ENCODE measurements at regions not wholly inside any gene's neighbourhood (a gene's known extent, or its start where the extent isn't known, plus 50 kb on each side); places are given as distances from the start of the nearest gene placed in this dataset.

GRCh38 chr6:40885139-40885774, 153.8 kb downstream of the UNC5CL start:
- no peak for DNase-seq (ENCODE audit: low spot score)
- intact Hi-C loops (cut with micrococcal nuclease; ENCODE audit: unreplicated experiment), result no loop called here
- in situ Hi-C loops (cut with HindIII; ENCODE audit: extremely low pct_ligation_motif_present, low pct_unique_long_range_greater_than_20kb), result no loop called here
- no peak overlapping the region for H3K4me3 ChIP-seq (replicated peaks in 1 of 3; ENCODE audit: insufficient read depth in 1 of 3, low read depth in 2 of 3, low read length in 3 of 3)
- WGBS (ENCODE audit: low lambda C conversion rate), result 8% methylated on average over 5 of the region's 5 CpGs
- ChIA-PET POLR2A (no interaction called here), CTCF (ENCODE audit: low intra/inter-chr PET ratio, low total read pairs) (no interaction called here)
- ATAC-seq, result peak; percentile 18; the same call in 2 of the 3 replicates
- H3K9ac ChIP-seq (ENCODE audit: insufficient read depth, low read depth, low read length), result no peak overlapping the region
- no TSS peak for BruUV-seq (replicated peaks)
- no peaks in the 10 kb centered on the region for H3K79me2 ChIP-seq (ENCODE audit: insufficient read depth, low read length)
- no peak overlapping the region for H3K4me2 ChIP-seq (ENCODE audit: low read depth, low read length)
- H3K27ac ChIP-seq (ENCODE audit: extremely low read length, insufficient read depth, low read length), result no peak overlapping the region
- no peaks in the 10 kb centered on the region for H3K36me3 ChIP-seq (replicated peaks in 1 of 2; ENCODE audit: control insufficient read depth in 1 of 2, insufficient read depth in 2 of 2, low read length in 2 of 2)
- no peaks in the 10 kb centered on the region for H4K20me1 ChIP-seq (ENCODE audit: insufficient read depth, low read length)
- H2AFZ ChIP-seq (ENCODE audit: low read length), result no peak overlapping the region
- no peaks in the 10 kb centered on the region for H3K9me3 ChIP-seq (ENCODE audit: low read length)
- H3K27me3 ChIP-seq (ENCODE audit: control insufficient read depth in 1 of 2, insufficient read depth in 2 of 2, low read length in 2 of 2), result peaks cover 0 to 12% of the 10 kb centered on the region in 2 experiments; a peak in 3 of 5 replicates
- peaks cover 51% of the 10 kb centered on the region for H3K4me1 ChIP-seq (ENCODE audit: insufficient read depth, low read length)
- FAIRE-seq, result no peak
- no peak for TF ChIP-seq CHD4 (IDR thresholded peaks at IDR 0.05; ENCODE audit: borderline replicate concordance, low read length)
- TF ChIP-seq KAT2B (IDR thresholded peaks at IDR 0.05; ENCODE audit: borderline replicate concordance, low read depth, low read length), result no peak
- no peak for TF ChIP-seq SOX13 (IDR thresholded peaks at IDR 0.05)
- TF ChIP-seq SOX13 (CRISPR knock-in tag; conservative IDR thresholded peaks at IDR 0.05 in 1 of 2, IDR thresholded peaks at IDR 0.05 in 1 of 2), result peak in 1 of 2 experiments; percentile 72; a peak in 2 of 4 replicates
- TF ChIP-seq ZSCAN30 (CRISPR knock-in tag; IDR thresholded peaks at IDR 0.05), result no peak
- TF ChIP-seq SOX6 (IDR thresholded peaks at IDR 0.05), result no peak
- peak; percentile 67 for TF ChIP-seq SOX6 (CRISPR knock-in tag; IDR thresholded peaks at IDR 0.05)
- TF ChIP-seq ZNF468 (CRISPR knock-in tag; IDR thresholded peaks at IDR 0.05), result no peak
- no peak for TF ChIP-seq MIER3 (CRISPR knock-in tag; IDR thresholded peaks at IDR 0.05; ENCODE audit: borderline replicate concordance)
- peak; percentile 49; the same call in 1 of the 2 replicates for TF ChIP-seq SOX5 (CRISPR knock-in tag; IDR thresholded peaks at IDR 0.05; ENCODE audit: borderline replicate concordance)
- peak; percentile 54 to 69 for TF ChIP-seq MAFK (conservative IDR thresholded peaks at IDR 0.05 in 1 of 2, IDR thresholded peaks at IDR 0.05 in 1 of 2; ENCODE audit: low read length in 2 of 2)
- no peak for TF ChIP-seq CBFB (CRISPR knock-in tag; IDR thresholded peaks at IDR 0.05)
- no peak for TF ChIP-seq ZMYM2 (CRISPR knock-in tag; IDR thresholded peaks at IDR 0.05)
- TF ChIP-seq ZBTB33 (CRISPR knock-in tag; IDR thresholded peaks at IDR 0.05), result no peak
- peak; percentile 59 for TF ChIP-seq MAFF (IDR thresholded peaks at IDR 0.05; ENCODE audit: low read depth, low read length)
- peak; percentile 69 for TF ChIP-seq ZNF710 (CRISPR knock-in tag; IDR thresholded peaks at IDR 0.05; ENCODE audit: borderline replicate concordance)
- no peak for TF ChIP-seq SALL2 (CRISPR knock-in tag; IDR thresholded peaks at IDR 0.05)
- no peak for TF ChIP-seq GATAD2A (CRISPR knock-in tag; IDR thresholded peaks at IDR 0.05)
- no peak for TF ChIP-seq ZNF644 (CRISPR knock-in tag; IDR thresholded peaks at IDR 0.05; ENCODE audit: low read depth)
- no peak for TF ChIP-seq HHEX (CRISPR knock-in tag; IDR thresholded peaks at IDR 0.05)
- TF ChIP-seq KMT2A (CRISPR knock-in tag; IDR thresholded peaks at IDR 0.05), result no peak
- TF ChIP-seq TBX3 (IDR thresholded peaks at IDR 0.05; ENCODE audit: borderline replicate concordance), result no peak
- TF ChIP-seq EP300 (IDR thresholded peaks at IDR 0.05; ENCODE audit: low read depth in 2 of 2, low read length in 2 of 2), result peak in 1 of 2 experiments; percentile 14; a peak in 1 of 4 replicates
- no peak for TF ChIP-seq EP300 (CRISPR knock-in tag; IDR thresholded peaks at IDR 0.05; ENCODE audit: borderline replicate concordance)
